MM.1S (cell line): ENCODE measurements at regions not wholly inside any gene's neighbourhood (a gene's known extent, or its start where the extent isn't known, plus 50 kb on each side); places are given as distances from the start of the nearest gene placed in this dataset.

ENCODE experiments used
- CTCF ChIP-seq: fragments of 300-600 bp; sonication (generic); IDR thresholded peaks from 2 replicates; pipeline ENCODE4 v1.5.1; 2016; ENCODE audit warnings: antibody characterized with exemption, low read length, mixed read lengths
- EZH2 ChIP-seq: fragments of 300-600 bp; sonication (generic); optimal IDR thresholded peaks from 2 replicates; pipeline ENCODE3; 2017; ENCODE audit warnings: low read depth, mild to moderate bottlenecking, antibody characterized with exemption, low read length, mixed read lengths

- TF ChIP-seq CTCF (no peak), EZH2 (no peak)
These were observed 356.2 kb downstream of the NNT start for GRCh38 chr5:43959144-43959543.
